GM10248 (cell line): ENCODE measurements at regions not wholly inside any gene's neighbourhood (a gene's known extent, or its start where the extent isn't known, plus 50 kb on each side); places are given as distances from the start of the nearest gene placed in this dataset.
"Not testable (repeated sequence)": the region's sequence is repeated elsewhere in the genome, so short reads cannot be mapped to it uniquely, and the experiment has no call there.

ENCODE experiments used
- CTCF ChIA-PET: fragments of 300-600 bp; sonication (Branson Sonifier 250); formaldehyde crosslinking; extraction: SDS; loops from one replicate; lab custom pipeline; 2021; ENCODE audit warnings: antibody characterized with exemption; lab: Yijun Ruan, JAX
- POLR2A ChIA-PET: fragments of 350-650 bp; sonication (Branson Sonifier 250); formaldehyde crosslinking; extraction: SDS; loops from one replicate; lab custom pipeline; 2020; ENCODE audit warnings: antibody characterized with exemption; lab: Yijun Ruan, JAX
- DNase-seq: peaks from one replicate; pipeline ENCODE4 v3.0.0; 2012; ENCODE audit errors: extremely low spot score
- CTCF ChIP-seq: IDR thresholded peaks from 2 replicates; pipeline ENCODE4 v1.5.1; 2012; ENCODE audit warnings: mild to moderate bottlenecking, low read depth; ENCODE audit errors: extremely low read depth, missing control alignments, control extremely low read depth

- no peak for TF ChIP-seq CTCF
- ChIA-PET CTCF (no interaction called here), POLR2A (no interaction called here)
- DNase-seq: no peak
These were observed 381.3 kb upstream of the INTU start for GRCh38 chr4:127251423-127251822.

DNA sequence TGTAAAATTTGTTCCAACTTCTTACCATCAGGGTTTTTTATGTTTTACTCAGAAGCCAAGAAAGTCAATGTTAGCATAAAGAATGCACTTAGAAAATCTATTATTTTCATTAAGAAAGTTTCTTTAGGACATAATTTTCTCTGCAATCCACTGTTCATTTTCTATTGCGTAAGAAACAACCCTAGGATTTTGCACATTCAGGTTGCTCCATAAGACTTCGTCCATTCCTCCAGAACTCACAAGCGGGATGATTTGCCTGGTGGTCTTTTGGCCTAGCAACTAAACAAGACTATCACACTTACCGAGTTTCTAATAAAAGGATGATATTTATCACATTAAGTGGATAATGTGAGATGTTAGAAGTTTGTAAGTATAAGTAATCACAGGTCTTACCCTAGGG, 376.3 kb upstream of the INTU start:
- DNase-seq: no peak
- ChIA-PET CTCF (no interaction called here), POLR2A (no interaction called here)
- no peak for TF ChIP-seq CTCF

GRCh38 chr4:127261476-127261875, 371.3 kb upstream of the INTU start:
- CTCF ChIA-PET: no interaction called here
- DNase-seq: no peak
- POLR2A ChIA-PET: no interaction called here
- no peak for TF ChIP-seq CTCF

- ChIA-PET CTCF (no interaction called here), POLR2A (no interaction called here)
- TF ChIP-seq CTCF: no peak
- DNase-seq: no peak
These were observed 364.4 kb upstream of the INTU start for GRCh38 chr4:127268367-127268766.

DNA sequence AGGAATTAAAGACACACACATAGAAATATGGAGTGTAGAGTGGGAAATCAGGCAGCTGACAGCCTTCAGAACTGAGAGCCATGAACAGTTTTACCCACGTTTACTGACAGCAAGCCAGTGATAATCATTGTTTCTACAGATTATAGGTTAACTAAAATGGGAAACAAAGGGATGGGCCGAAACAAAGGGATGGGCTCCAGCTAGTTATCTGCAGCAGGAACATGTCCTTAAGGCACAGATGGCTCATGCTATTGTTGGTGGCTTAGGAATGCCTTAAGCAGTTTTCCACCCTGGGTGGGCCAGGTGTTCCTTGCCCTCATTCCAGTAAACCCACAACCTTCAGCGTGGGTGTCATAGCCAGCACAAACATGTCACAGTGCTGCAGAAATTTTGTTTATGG, 355.7 kb upstream of the INTU start:
- POLR2A ChIA-PET: not testable (repeated sequence)

DNA sequence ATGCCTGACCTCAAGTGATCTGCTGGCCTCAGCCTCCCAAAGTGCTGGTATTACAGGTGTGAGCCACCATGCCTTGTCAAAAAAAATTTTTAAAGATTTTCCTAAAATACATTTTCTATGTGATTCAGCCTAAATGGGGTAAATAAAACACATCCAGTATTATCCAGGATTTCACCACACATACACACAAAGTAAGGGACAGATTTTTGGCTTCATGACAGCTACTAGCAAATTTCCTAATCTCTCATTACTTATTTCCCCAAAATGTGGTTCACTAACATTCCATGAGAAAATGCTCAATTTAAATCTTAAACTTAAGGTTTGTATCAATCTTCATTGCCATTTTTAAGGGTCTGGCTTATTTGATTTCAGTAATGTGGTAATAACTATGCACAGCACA, 348.5 kb upstream of the INTU start:
- ChIA-PET CTCF (no interaction called here), POLR2A (no interaction called here)
- no peak for DNase-seq
- TF ChIP-seq CTCF: no peak

More for the DNA sequence above, 355.7 kb upstream of the INTU start:
- CTCF ChIA-PET, DNase-seq: not testable (repeated sequence)

DNA sequence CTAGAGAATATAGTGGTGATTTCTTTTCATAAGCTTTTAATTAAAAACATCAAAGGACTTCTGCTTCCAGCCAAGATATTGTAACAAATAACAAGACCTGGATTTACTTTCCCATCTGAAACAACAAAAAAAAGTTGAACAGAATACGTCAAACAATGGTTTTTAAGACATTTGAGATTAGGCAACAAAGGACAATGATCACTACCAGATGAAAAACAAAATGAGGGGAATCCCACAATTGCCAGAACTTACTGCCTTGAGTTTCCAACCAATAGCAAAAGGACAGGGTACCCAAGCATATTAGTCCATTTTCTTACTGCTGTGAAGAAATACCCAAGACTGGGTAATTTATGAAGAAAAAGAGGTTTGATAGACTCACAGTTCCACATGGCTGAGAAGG, 341.4 kb upstream of the INTU start:
- DNase-seq: no peak
- POLR2A ChIA-PET: no interaction called here
- CTCF ChIA-PET: interaction anchor here (1.2 kb wide), 1 partner anchor 9 kb away, joined by 3 read pairs; no protein-coding TSS in a partner anchor
- no peak for TF ChIP-seq CTCF
